Prostate gland (tissue), 2 donors: ENCODE measurements at regions not wholly inside any gene's neighbourhood (a gene's known extent, or its start where the extent isn't known, plus 50 kb on each side); places are given as distances from the start of the nearest gene placed in this dataset.

Source experiments
- DNase-seq: peaks from one replicate; pipeline ENCODE4 v3.0.0-alpha.2; 2019; ENCODE audit warnings: low spot score
- H3K27ac ChIP-seq, 2 donors: fragments of 200-600 bp; sonication (generic); 2 replicates each; pipeline ENCODE4 v1.5.1; 2017 to 2019
- H3K27me3 ChIP-seq: fragments of 200-600 bp; sonication (generic); replicated peaks from 2 replicates; pipeline ENCODE4 v1.5.1; 2019; ENCODE audit not compliant: insufficient read depth
- H3K36me3 ChIP-seq, 2 donors: fragments of 200-600 bp; sonication (generic); 1 replicate in 1 of 2; 2 replicates in 1 of 2; pipeline versions ENCODE4 v1.5.1 to v1.8.1; 2017 to 2019
- H3K4me1 ChIP-seq: fragments of 200-600 bp; sonication (generic); replicated peaks from 2 replicates; pipeline ENCODE4 v1.5.1; 2019
- H3K4me3 ChIP-seq, 2 donors: fragments of 200-600 bp; sonication (generic); 2 replicates each; pipeline ENCODE4 v1.5.1; 2017 to 2019
- H3K9me3 ChIP-seq: fragments of 200-600 bp; sonication (generic); 2 replicates; pipeline ENCODE4 v1.5.1; 2017
- POLR2A ChIP-seq: fragments of 450-650 bp; IDR thresholded peaks from one replicate; pipeline ENCODE4 v1.6.1; 2016; ENCODE audit warnings: antibody characterized with exemption, mild to moderate bottlenecking
- POLR2AphosphoS5 ChIP-seq: sonication (generic); formaldehyde crosslinking; IDR thresholded peaks from one replicate; pipeline ENCODE4 v1.6.1; 2017; ENCODE audit warnings: antibody characterized with exemption
- WGBS: methylation state at CpG from one replicate; pipeline ENCODE4 v1.1.5; 2018; 5-methylcytosine and 5-hydroxymethylcytosine counted together
- intact Hi-C: fragments of 100-400 bp; cut with DNase I; formaldehyde crosslinking; loops from one replicate; pipeline ENCODE4 v1.14.2; 2022
- TF ChIP-seq, protein P1 (sequence below), 4 experiments: fragments of 200-600 bp in 2 of 4; fragments of 450-650 bp in 2 of 4; sonication (generic) in 2 of 4; IDR thresholded peaks; 1 replicate in 3 of 4; 2 replicates in 1 of 4; pipeline ENCODE4 v1.5.1; 2016 to 2019; ENCODE audit warnings: antibody characterized with exemption in 4 of 4, mild to moderate bottlenecking in 2 of 4, moderate library complexity in 2 of 4

DNA sequence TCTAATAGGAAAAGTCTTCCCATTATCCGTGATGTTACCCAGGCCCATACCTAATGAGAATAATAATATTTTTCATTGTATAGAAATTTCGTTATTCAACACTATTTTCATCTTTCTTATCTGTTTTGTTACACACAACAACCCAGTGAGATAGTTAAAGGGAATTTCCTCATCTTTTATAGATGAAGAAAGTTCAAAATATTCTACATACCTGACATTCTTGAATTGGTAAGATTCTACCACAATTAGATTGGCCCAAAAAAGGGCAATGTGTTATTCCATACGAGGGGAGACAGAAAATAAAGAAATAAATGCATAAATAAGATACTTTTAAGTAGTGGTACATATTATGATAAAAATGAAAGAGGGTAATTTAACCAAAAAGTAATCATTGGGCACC lies 405.5 kb upstream of the ADAMTS5 start:
- Histone ChIP-seq H3K9me3 (no peaks in the 10 kb centered on the region), H3K27ac (no peak overlapping the region)
- 87% methylated on average over 3 of the region's 3 CpGs for WGBS

GRCh38 chr21:27371975-27372331 lies 405.1 kb upstream of the ADAMTS5 start:
- intact Hi-C loops, result no loop called here
- no peaks in the 10 kb centered on the region for H3K27me3 ChIP-seq
- no peak overlapping the region for H3K4me3 ChIP-seq
- H3K9me3 ChIP-seq, result no peaks in the 10 kb centered on the region
- no peak overlapping the region for H3K27ac ChIP-seq
- H3K4me1 ChIP-seq, result no peaks in the 10 kb centered on the region
- TF ChIP-seq POLR2AphosphoS5 (no peak), POLR2A (no peak)
- TF ChIP-seq, protein P1, sequence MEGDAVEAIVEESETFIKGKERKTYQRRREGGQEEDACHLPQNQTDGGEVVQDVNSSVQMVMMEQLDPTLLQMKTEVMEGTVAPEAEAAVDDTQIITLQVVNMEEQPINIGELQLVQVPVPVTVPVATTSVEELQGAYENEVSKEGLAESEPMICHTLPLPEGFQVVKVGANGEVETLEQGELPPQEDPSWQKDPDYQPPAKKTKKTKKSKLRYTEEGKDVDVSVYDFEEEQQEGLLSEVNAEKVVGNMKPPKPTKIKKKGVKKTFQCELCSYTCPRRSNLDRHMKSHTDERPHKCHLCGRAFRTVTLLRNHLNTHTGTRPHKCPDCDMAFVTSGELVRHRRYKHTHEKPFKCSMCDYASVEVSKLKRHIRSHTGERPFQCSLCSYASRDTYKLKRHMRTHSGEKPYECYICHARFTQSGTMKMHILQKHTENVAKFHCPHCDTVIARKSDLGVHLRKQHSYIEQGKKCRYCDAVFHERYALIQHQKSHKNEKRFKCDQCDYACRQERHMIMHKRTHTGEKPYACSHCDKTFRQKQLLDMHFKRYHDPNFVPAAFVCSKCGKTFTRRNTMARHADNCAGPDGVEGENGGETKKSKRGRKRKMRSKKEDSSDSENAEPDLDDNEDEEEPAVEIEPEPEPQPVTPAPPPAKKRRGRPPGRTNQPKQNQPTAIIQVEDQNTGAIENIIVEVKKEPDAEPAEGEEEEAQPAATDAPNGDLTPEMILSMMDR (IDR thresholded peaks at IDR 0.05), result no peak
- DNase-seq, result no peak
- no peaks in the 10 kb centered on the region for H3K36me3 ChIP-seq

More for the DNA sequence above, 405.5 kb upstream of the ADAMTS5 start:
- no peaks in the 10 kb centered on the region for H3K36me3 ChIP-seq
- intact Hi-C loops, result no loop called here
- no peaks in the 10 kb centered on the region for H3K4me1 ChIP-seq
- no peaks in the 10 kb centered on the region for H3K27me3 ChIP-seq
- H3K4me3 ChIP-seq, result no peak overlapping the region
- TF ChIP-seq POLR2A (no peak), POLR2AphosphoS5 (no peak)
- TF ChIP-seq, protein P1 (IDR thresholded peaks at IDR 0.05), result no peak
- no peak for DNase-seq

GRCh38 chr21:27371115-27371974 lies 404.5 kb upstream of the ADAMTS5 start:
- no peak for DNase-seq
- TF ChIP-seq POLR2A (no peak), POLR2AphosphoS5 (no peak)
- TF ChIP-seq, protein P1 (IDR thresholded peaks at IDR 0.05), result no peak
- H3K27me3 ChIP-seq, result no peaks in the 10 kb centered on the region
- no peak overlapping the region for H3K4me3 ChIP-seq
- no peaks in the 10 kb centered on the region for H3K4me1 ChIP-seq
- 32% methylated on average over 5 of the region's 5 CpGs for WGBS
- H3K36me3 ChIP-seq, result no peaks in the 10 kb centered on the region
- H3K9me3 ChIP-seq, result no peaks in the 10 kb centered on the region
- intact Hi-C loops, result no loop called here
- H3K27ac ChIP-seq, result no peak overlapping the region

DNA sequence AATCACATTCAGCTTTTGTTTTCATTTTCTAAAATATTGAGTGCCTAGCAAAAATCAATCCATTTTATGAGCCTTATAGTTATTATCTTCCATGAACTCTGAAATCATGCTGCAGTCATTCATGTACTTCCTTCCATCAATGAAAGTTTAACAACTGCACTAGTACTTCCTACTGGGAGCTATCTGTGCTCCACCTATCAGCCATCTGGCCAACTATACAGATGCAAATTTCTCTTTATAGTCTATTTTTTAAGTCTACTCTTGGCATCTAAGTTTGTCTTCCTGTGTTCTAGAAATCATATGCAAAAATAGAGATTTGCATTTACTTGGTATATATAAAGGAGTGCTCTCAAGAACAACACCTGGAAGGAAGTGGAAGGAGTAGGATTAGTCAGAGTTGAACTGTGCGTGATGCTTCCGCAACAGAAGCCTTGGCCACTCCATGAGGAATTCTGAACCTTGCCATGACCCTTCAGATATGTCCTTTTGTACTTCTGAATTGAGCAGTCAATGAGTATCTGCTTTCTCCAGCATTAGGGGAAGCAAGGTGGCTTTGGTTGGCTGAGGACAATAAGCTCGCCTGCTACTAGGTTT lies 403.2 kb upstream of the ADAMTS5 start:
- WGBS, result 92% methylated on average over 3 of the region's 3 CpGs
- intact Hi-C loops, result no loop called here
- TF ChIP-seq POLR2A (no peak), POLR2AphosphoS5 (no peak)
- TF ChIP-seq, protein P1 (IDR thresholded peaks at IDR 0.05), result no peak

GRCh38 chr21:27369234-27369633 lies 402.3 kb upstream of the ADAMTS5 start:
- WGBS, result 92% methylated on average over 2 of the region's 2 CpGs
- H3K36me3 ChIP-seq, result no peaks in the 10 kb centered on the region
- no peaks in the 10 kb centered on the region for H3K27me3 ChIP-seq
- no peaks in the 10 kb centered on the region for H3K4me1 ChIP-seq
- no peak overlapping the region for H3K4me3 ChIP-seq
- H3K9me3 ChIP-seq, result no peaks in the 10 kb centered on the region
- no peak for DNase-seq
- intact Hi-C loops, result no loop called here
- no peak for TF ChIP-seq POLR2AphosphoS5
- TF ChIP-seq, protein P1 (IDR thresholded peaks at IDR 0.05), result no peak
- no peak for TF ChIP-seq POLR2A
- H3K27ac ChIP-seq, result no peak overlapping the region

More for the DNA sequence above, 403.2 kb upstream of the ADAMTS5 start:
- no peaks in the 10 kb centered on the region for H3K36me3 ChIP-seq
- no peak overlapping the region for H3K27ac ChIP-seq
- H3K27me3 ChIP-seq, result no peaks in the 10 kb centered on the region
- no peaks in the 10 kb centered on the region for H3K4me1 ChIP-seq
- no peak for DNase-seq
- no peak overlapping the region for H3K4me3 ChIP-seq
- no peaks in the 10 kb centered on the region for H3K9me3 ChIP-seq
